ENCODE measurements at regions not wholly inside any gene's neighbourhood (a gene's known extent, or its start where the extent isn't known, plus 50 kb on each side); places are given as distances from the start of the nearest gene placed in this dataset.

GRCh38 chr6:133833949-133834359 is 55.0 kb upstream of the TCF21 start:
- no peak for TF ChIP-seq EZH2 (IDR thresholded peaks at IDR 0.05)
- no peak for TF ChIP-seq CTCF (IDR thresholded peaks at IDR 0.05)

Measured in neural progenitor cell (in vitro differentiated cells).